Ishikawa (cell line): ENCODE measurements at regions not wholly inside any gene's neighbourhood (a gene's known extent, or its start where the extent isn't known, plus 50 kb on each side); places are given as distances from the start of the nearest gene placed in this dataset.

Experiments used
- CEBPB ChIP-seq: IDR thresholded peaks from 2 replicates; pipeline ENCODE4 v1.6.1; 2012
- EP300 ChIP-seq: IDR thresholded peaks from 2 replicates; pipeline ENCODE4 v1.6.1; 2012; ENCODE audit warnings: borderline replicate concordance
- FOXM1 ChIP-seq: IDR thresholded peaks from 2 replicates; pipeline ENCODE4 v1.6.1; 2012; ENCODE audit warnings: low read depth, borderline replicate concordance
- RAD21 ChIP-seq: IDR thresholded peaks from 2 replicates; pipeline ENCODE4 v1.6.1; 2012; ENCODE audit warnings: low read depth
- TEAD4 ChIP-seq: IDR thresholded peaks from 2 replicates; pipeline ENCODE4 v1.6.1; 2012
- ZBTB7A ChIP-seq: IDR thresholded peaks from 2 replicates; pipeline ENCODE4 v1.6.1; 2012; ENCODE audit warnings: low read depth
- TF ChIP-seq, protein P1 (sequence below): IDR thresholded peaks from 2 replicates; pipeline ENCODE4 v1.6.1; 2012
- TF ChIP-seq, protein P2 (sequence below): IDR thresholded peaks from 2 replicates; pipeline ENCODE4 v1.6.1; 2012; ENCODE audit warnings: low read depth, mild to moderate bottlenecking

DNA sequence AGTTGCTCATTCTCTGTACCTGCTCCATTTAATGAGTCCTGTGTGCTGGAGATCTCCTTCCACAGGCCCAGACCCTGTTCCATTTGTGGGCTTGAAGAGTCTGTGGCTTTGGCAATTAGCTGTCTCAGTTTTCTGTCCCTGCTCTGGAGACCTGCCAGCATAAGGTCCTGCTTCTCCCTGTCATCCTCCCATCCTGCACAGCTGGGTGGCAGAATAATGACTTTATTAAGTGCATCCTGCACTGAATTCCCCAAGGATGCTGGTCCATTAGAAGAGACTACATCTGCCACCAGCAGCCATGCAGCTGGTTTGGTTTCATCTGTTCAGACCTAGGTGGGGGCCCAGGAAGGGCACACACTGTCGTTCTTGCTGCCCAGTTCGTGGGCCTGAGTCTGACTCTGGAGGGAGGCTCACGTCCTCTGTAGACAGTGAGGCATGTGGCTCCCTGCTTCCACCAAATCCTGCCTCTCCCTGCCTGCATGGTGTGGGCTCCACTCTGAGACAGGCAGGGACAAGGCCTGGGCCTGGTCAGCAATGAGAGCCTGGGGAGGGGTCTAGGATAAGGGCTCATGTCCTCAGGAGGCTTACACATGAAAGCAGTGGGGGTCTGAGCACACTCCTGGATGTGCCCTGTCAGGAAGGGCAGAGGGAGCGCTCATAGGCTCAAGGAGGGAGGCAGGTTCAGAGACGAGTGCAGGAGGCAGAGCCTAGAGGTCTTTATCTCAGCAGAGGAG, 78.4 kb upstream of the PRR23E start:
- TF ChIP-seq TEAD4 (no peak), RAD21 (no peak), EP300 (no peak), ZBTB7A (no peak), CEBPB (no peak), FOXM1 (no peak)
- TF ChIP-seq, protein P1, sequence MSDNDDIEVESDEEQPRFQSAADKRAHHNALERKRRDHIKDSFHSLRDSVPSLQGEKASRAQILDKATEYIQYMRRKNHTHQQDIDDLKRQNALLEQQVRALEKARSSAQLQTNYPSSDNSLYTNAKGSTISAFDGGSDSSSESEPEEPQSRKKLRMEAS: no peak
- TF ChIP-seq, protein P2, sequence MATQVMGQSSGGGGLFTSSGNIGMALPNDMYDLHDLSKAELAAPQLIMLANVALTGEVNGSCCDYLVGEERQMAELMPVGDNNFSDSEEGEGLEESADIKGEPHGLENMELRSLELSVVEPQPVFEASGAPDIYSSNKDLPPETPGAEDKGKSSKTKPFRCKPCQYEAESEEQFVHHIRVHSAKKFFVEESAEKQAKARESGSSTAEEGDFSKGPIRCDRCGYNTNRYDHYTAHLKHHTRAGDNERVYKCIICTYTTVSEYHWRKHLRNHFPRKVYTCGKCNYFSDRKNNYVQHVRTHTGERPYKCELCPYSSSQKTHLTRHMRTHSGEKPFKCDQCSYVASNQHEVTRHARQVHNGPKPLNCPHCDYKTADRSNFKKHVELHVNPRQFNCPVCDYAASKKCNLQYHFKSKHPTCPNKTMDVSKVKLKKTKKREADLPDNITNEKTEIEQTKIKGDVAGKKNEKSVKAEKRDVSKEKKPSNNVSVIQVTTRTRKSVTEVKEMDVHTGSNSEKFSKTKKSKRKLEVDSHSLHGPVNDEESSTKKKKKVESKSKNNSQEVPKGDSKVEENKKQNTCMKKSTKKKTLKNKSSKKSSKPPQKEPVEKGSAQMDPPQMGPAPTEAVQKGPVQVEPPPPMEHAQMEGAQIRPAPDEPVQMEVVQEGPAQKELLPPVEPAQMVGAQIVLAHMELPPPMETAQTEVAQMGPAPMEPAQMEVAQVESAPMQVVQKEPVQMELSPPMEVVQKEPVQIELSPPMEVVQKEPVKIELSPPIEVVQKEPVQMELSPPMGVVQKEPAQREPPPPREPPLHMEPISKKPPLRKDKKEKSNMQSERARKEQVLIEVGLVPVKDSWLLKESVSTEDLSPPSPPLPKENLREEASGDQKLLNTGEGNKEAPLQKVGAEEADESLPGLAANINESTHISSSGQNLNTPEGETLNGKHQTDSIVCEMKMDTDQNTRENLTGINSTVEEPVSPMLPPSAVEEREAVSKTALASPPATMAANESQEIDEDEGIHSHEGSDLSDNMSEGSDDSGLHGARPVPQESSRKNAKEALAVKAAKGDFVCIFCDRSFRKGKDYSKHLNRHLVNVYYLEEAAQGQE: no peak
